ENCODE measurements at regions not wholly inside any gene's neighbourhood (a gene's known extent, or its start where the extent isn't known, plus 50 kb on each side); places are given as distances from the start of the nearest gene placed in this dataset.

- no peak for DNase-seq
Measured at GRCh38 chr17:77883213-77883650, 75.3 kb upstream of the TNRC6C start.

GRCh38 chr17:77884019-77884418 lies 74.5 kb upstream of the TNRC6C start:
- DNase-seq = peak; percentile 59

- DNase-seq = no peak
Measured at GRCh38 chr17:77884967-77885641, 73.4 kb upstream of the TNRC6C start.

GRCh38 chr17:77885678-77886386 lies 72.7 kb upstream of the TNRC6C start:
- DNase-seq = no peak

- DNase-seq = no peak
Measured at GRCh38 chr17:77886387-77886728, 72.1 kb upstream of the TNRC6C start.

- DNase-seq = peak; percentile 19
Measured at GRCh38 chr17:77887110-77887463, 71.4 kb upstream of the TNRC6C start.

GRCh38 chr17:77887464-77888241 lies 70.8 kb upstream of the TNRC6C start:
- peak; percentile 78 for DNase-seq

- peak; percentile 6 for DNase-seq
Measured at GRCh38 chr17:77888242-77889134, 70.0 kb upstream of the TNRC6C start.

GRCh38 chr17:77889135-77889505 lies 69.4 kb upstream of the TNRC6C start:
- no peak for DNase-seq

GRCh38 chr17:77889866-77890760 lies 68.4 kb upstream of the TNRC6C start:
- peak; percentile 15 for DNase-seq

- DNase-seq = peak; percentile 12
Measured at GRCh38 chr17:77890771-77891170, 67.7 kb upstream of the TNRC6C start.

- DNase-seq = peak; percentile 9
Measured at GRCh38 chr17:77891602-77892001, 66.9 kb upstream of the TNRC6C start.

- peak; percentile 9 for DNase-seq
Measured at GRCh38 chr17:77892031-77892430, 66.5 kb upstream of the TNRC6C start.

GRCh38 chr17:77892469-77893143 lies 65.9 kb upstream of the TNRC6C start:
- peak; percentile 26 for DNase-seq

- no peak for DNase-seq
Measured at GRCh38 chr17:77893144-77894044, 65.1 kb upstream of the TNRC6C start.

GRCh38 chr17:77894126-77894956 lies 64.2 kb upstream of the TNRC6C start:
- DNase-seq = no peak

GRCh38 chr17:77897741-77898301 lies 60.7 kb upstream of the TNRC6C start:
- no peak for DNase-seq

- no peak for DNase-seq
Measured at GRCh38 chr17:77898521-77899434, 59.7 kb upstream of the TNRC6C start.

Measured in right hindlimb (tissue), 1 donor.